Keratinocyte (primary cell): ENCODE measurements at regions not wholly inside any gene's neighbourhood (a gene's known extent, or its start where the extent isn't known, plus 50 kb on each side); places are given as distances from the start of the nearest gene placed in this dataset.

Experiments used
- DNase-seq: peaks from one replicate; pipeline ENCODE4 v3.0.0-alpha.2; 2011; ENCODE audit warnings: low read depth, missing footprints, low spot score
- FAIRE-seq: peaks from 2 replicates; lab custom pipeline; 2011; peaks lifted over from hg19 to GRCh38; lab: Jason Lieb, UNC
- H2AFZ ChIP-seq: 2 replicates; pipeline ENCODE4 v1.6.0; 2012; ENCODE audit warnings: low read length, control low read depth, inconsistent platforms; ENCODE audit not compliant: control insufficient read depth
- H3K27ac ChIP-seq: 2 replicates; pipeline ENCODE4 v1.5.1; 2011; ENCODE audit warnings: low read length; ENCODE audit not compliant: control insufficient read depth, insufficient read depth
- H3K27me3 ChIP-seq: 3 replicates; pipeline ENCODE4 v1.6.0; 2011; ENCODE audit warnings: low read length; ENCODE audit not compliant: control insufficient read depth, insufficient read depth; ENCODE audit errors: extremely low read depth
- H3K36me3 ChIP-seq, 2 experiments: 2 replicates in 1 of 2; 3 replicates in 1 of 2; pipeline ENCODE4 v1.5.1; 2011; ENCODE audit warnings: low read length in 2 of 2, mild to moderate bottlenecking in 1 of 2; ENCODE audit not compliant: control insufficient read depth in 2 of 2, insufficient read depth in 2 of 2; ENCODE audit errors: extremely low read depth in 1 of 2
- H3K4me1 ChIP-seq: 3 replicates; pipeline ENCODE4 v1.5.1; 2011; ENCODE audit warnings: low read length; ENCODE audit not compliant: control insufficient read depth, insufficient read depth; ENCODE audit errors: extremely low read depth
- H3K4me2 ChIP-seq: 3 replicates; pipeline ENCODE4 v1.6.0; 2011; ENCODE audit warnings: low read depth, low read length; ENCODE audit not compliant: control insufficient read depth, insufficient read depth; ENCODE audit errors: extremely low read depth
- H3K4me3 ChIP-seq, 3 experiments: fragments of 200-600 bp in 1 of 3; sonication (generic) in 1 of 3; 2 replicates in 2 of 3; 3 replicates in 1 of 3; pipeline ENCODE4 v1.5.1; 2011 to 2016; ENCODE audit warnings: low read length in 3 of 3, mild to moderate bottlenecking in 3 of 3, control low read depth in 2 of 3, inconsistent platforms in 1 of 3, low read depth in 1 of 3, mixed read lengths in 1 of 3, mixed run types in 1 of 3, moderate library complexity in 1 of 3; ENCODE audit not compliant: control insufficient read depth in 2 of 3, insufficient read depth in 2 of 3; ENCODE audit errors: extremely low read depth in 1 of 3
- H3K79me2 ChIP-seq: 2 replicates; pipeline ENCODE4 v1.6.0; 2012; ENCODE audit warnings: low read length; ENCODE audit not compliant: control insufficient read depth, insufficient read depth
- H3K9ac ChIP-seq: 3 replicates; pipeline ENCODE4 v1.6.0; 2011; ENCODE audit warnings: low read length; ENCODE audit not compliant: control insufficient read depth, insufficient read depth; ENCODE audit errors: extremely low read depth
- H3K9me1 ChIP-seq: 3 replicates; pipeline ENCODE4 v1.6.0; 2011; ENCODE audit warnings: low read length; ENCODE audit not compliant: control insufficient read depth, insufficient read depth; ENCODE audit errors: extremely low read depth
- H3K9me3 ChIP-seq: 2 replicates; pipeline ENCODE4 v1.5.1; 2012; ENCODE audit warnings: low read depth, low read length; ENCODE audit not compliant: control insufficient read depth
- H4K20me1 ChIP-seq: 3 replicates; pipeline ENCODE4 v1.6.0; 2011; ENCODE audit warnings: low read length; ENCODE audit not compliant: control insufficient read depth, insufficient read depth; ENCODE audit errors: extremely low read depth
- EZH2 ChIP-seq: IDR thresholded peaks from one replicate; pipeline ENCODE4 v1.6.1; 2012; ENCODE audit warnings: inconsistent platforms, mild to moderate bottlenecking, low read length, moderate library complexity
- dilution Hi-C: fragments of 300-500 bp; cut with MboI; formaldehyde crosslinking; loops from one replicate; pipeline ENCODE4 v1.7.0; 2020; ENCODE audit warnings: low sequenced_read_pairs; ENCODE audit not compliant: extremely low pct_ligation_motif_present
- TF ChIP-seq, protein P1 (sequence below), 3 experiments: IDR thresholded peaks in 1 of 3; conservative IDR thresholded peaks in 1 of 3; optimal IDR thresholded peaks in 1 of 3; 2 replicates in 2 of 3; 3 replicates in 1 of 3; pipeline versions ENCODE3 to v1.5.1; 2011; ENCODE audit warnings: low read length in 3 of 3, mild to moderate bottlenecking in 3 of 3, moderate library complexity in 2 of 3, control low read depth in 1 of 3, inconsistent platforms in 1 of 3; ENCODE audit not compliant: insufficient read depth in 2 of 3; ENCODE audit errors: extremely low read depth in 1 of 3

DNA sequence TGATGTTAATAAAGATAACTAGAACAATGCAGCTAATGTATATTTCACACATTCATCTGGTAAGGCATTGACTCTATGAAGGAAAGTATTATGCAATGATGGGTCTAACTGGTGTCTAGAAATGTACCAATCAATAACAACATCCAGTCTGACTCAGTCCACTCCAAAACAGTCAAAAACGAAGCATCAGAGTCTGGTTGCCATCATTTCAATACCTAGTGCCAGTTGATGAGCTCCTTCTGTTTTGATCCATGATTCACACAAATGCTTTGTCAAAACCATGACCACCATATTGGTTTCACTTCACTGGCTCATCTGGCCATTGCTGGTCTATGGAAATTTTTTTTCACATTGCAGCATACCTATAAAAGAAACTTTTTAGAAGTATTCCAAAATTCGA, 747.2 kb upstream of the TMEM132C start:
- no peaks in the 10 kb centered on the region for H3K4me1 ChIP-seq
- H3K27me3 ChIP-seq: no peaks in the 10 kb centered on the region
- H3K9me3 ChIP-seq: no peaks in the 10 kb centered on the region
- TF ChIP-seq EZH2: no peak
- TF ChIP-seq, protein P1, sequence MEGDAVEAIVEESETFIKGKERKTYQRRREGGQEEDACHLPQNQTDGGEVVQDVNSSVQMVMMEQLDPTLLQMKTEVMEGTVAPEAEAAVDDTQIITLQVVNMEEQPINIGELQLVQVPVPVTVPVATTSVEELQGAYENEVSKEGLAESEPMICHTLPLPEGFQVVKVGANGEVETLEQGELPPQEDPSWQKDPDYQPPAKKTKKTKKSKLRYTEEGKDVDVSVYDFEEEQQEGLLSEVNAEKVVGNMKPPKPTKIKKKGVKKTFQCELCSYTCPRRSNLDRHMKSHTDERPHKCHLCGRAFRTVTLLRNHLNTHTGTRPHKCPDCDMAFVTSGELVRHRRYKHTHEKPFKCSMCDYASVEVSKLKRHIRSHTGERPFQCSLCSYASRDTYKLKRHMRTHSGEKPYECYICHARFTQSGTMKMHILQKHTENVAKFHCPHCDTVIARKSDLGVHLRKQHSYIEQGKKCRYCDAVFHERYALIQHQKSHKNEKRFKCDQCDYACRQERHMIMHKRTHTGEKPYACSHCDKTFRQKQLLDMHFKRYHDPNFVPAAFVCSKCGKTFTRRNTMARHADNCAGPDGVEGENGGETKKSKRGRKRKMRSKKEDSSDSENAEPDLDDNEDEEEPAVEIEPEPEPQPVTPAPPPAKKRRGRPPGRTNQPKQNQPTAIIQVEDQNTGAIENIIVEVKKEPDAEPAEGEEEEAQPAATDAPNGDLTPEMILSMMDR (optimal IDR thresholded peaks at IDR 0.05 in 1 of 3, IDR thresholded peaks at IDR 0.05 in 1 of 3, conservative IDR thresholded peaks at IDR 0.05 in 1 of 3; ENCODE audit: extremely low read depth in 1 of 3, insufficient read depth in 2 of 3, low read length in 3 of 3): no peak
- no peaks in the 10 kb centered on the region for H4K20me1 ChIP-seq
- no peak overlapping the region for H3K4me2 ChIP-seq
- H2AFZ ChIP-seq: no peak overlapping the region
- DNase-seq (no peak), FAIRE-seq (no peak)
- no peak overlapping the region for H3K9ac ChIP-seq
- no peak overlapping the region for H3K27ac ChIP-seq
- no peak overlapping the region for H3K4me3 ChIP-seq
- dilution Hi-C loops: no loop called here
- no peaks in the 10 kb centered on the region for H3K36me3 ChIP-seq
- no peaks in the 10 kb centered on the region for H3K79me2 ChIP-seq
- H3K9me1 ChIP-seq: no peaks in the 10 kb centered on the region

DNA sequence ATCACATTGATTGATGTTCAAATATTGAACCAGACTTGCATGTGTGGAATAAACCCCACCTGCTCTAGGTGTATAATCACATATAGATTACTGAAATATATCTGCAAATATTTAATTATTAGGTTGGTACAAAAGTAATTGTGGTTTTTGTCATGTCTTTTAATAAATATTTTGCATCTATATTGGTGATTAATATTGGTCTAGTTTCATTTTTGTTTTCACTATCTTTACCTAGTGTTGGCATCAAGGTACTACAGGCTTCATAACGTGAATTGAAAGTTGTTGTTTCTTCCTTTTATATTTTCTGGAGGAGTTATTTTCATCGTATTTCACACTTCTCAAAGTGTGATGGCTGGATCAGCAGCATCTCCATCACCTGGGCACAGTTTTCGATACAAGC, 740.0 kb upstream of the TMEM132C start:
- no peak for FAIRE-seq
- TF ChIP-seq, protein P1 (optimal IDR thresholded peaks at IDR 0.05 in 1 of 3, IDR thresholded peaks at IDR 0.05 in 1 of 3, conservative IDR thresholded peaks at IDR 0.05 in 1 of 3; ENCODE audit: extremely low read depth in 1 of 3, insufficient read depth in 2 of 3, low read length in 3 of 3): no peak
- no peak for TF ChIP-seq EZH2
- no peaks in the 10 kb centered on the region for H4K20me1 ChIP-seq
- DNase-seq: no peak
- dilution Hi-C loops: no loop called here
- H3K4me3 ChIP-seq: no peak overlapping the region
- H3K79me2 ChIP-seq: no peaks in the 10 kb centered on the region
- no peak overlapping the region for H3K9ac ChIP-seq
- no peaks in the 10 kb centered on the region for H3K9me1 ChIP-seq
- no peaks in the 10 kb centered on the region for H3K4me1 ChIP-seq
- no peaks in the 10 kb centered on the region for H3K36me3 ChIP-seq
- H3K27me3 ChIP-seq: no peaks in the 10 kb centered on the region
- H3K9me3 ChIP-seq: no peaks in the 10 kb centered on the region
- H2AFZ ChIP-seq: no peak overlapping the region
- H3K27ac ChIP-seq: no peak overlapping the region
- H3K4me2 ChIP-seq: no peak overlapping the region
